SKM-1 (cell line): ENCODE measurements at regions not wholly inside any gene's neighbourhood (a gene's known extent, or its start where the extent isn't known, plus 50 kb on each side); places are given as distances from the start of the nearest gene placed in this dataset.
"Not testable (repeated sequence)": the region's sequence is repeated elsewhere in the genome, so short reads cannot be mapped to it uniquely, and the experiment has no call there.

Experiments used
- DNase-seq: peaks from one replicate; lab custom pipeline; 2025; ENCODE audit not compliant: unreplicated experiment; lab: John Stamatoyannopoulos, UW

DNA sequence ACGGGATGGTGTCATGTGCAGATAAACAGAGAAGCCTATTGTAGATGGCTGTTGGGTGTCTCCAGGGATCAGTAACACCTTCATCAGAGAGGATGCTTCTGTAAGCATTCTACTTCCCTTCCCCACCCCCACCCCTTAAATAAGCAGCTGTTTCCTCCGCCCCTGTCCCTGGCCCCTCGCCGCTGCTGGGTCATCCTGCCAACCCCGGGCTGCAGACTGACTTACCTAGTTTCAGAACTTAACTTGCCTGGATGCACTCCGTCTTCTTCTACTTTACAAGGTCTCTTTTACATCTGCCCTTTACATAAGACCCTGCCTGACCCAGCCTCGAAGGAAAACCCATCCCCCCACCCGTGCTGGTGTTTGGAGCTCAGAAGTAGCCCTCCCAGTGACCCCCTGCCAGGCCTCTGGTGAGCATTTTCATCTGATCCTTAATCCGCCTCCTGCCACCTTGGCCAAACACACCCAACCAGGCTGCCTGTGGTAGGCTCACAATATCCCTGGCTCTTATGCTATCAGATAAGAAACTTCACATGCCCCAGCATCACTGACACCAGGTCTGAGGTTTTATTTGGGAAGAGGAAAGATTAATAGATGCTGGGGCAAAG is 103.0 kb upstream of the HES1 start:
- DNase-seq: no peak

DNA sequence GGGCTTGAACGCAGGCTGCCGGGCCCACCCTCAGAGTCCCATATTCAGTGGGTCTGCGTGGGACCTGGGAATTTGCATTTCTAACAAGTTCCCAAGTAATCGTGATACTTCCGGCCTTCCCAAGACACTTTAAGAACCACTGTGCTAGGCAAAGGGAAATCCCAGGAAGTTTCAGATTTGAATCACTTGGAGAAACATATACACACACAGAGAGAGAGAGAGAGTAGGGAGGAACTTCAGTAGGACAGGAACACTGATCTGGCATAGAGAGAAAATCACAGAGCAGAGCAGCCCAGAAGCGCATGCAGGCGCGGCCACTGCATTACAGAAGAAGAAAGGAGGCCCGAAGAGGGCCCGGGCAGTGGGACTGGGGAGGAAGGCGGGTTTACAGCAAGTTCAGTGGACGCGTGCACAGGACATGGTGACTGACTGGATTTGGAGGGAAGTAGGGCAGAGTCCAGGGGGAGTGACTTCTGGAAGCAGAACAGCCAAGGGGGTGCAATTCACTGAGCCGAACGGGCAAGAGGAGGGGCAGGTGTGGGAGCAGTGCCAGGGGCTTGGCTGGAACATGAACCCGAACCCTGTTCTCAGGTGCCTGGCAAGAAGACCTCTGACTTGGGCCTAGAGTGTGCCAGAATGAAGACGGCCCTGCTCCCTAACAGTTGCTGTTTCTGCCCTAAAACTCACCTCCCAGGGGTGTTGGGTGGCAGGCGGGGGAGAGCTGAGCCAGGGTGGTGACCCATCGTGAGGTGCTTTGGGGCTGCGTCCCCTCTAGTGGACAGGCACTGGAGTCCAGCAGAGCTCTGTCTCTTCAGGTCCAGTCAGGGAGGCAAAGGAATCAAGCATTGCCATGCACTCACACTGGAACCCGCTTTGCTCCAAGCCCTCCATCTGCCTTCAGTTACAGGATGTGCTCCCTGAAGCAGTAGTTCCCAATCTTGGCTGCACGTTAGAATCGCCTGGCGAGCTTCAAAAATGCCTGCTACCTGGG is 101.3 kb upstream of the HES1 start:
- DNase-seq: no peak

DNA sequence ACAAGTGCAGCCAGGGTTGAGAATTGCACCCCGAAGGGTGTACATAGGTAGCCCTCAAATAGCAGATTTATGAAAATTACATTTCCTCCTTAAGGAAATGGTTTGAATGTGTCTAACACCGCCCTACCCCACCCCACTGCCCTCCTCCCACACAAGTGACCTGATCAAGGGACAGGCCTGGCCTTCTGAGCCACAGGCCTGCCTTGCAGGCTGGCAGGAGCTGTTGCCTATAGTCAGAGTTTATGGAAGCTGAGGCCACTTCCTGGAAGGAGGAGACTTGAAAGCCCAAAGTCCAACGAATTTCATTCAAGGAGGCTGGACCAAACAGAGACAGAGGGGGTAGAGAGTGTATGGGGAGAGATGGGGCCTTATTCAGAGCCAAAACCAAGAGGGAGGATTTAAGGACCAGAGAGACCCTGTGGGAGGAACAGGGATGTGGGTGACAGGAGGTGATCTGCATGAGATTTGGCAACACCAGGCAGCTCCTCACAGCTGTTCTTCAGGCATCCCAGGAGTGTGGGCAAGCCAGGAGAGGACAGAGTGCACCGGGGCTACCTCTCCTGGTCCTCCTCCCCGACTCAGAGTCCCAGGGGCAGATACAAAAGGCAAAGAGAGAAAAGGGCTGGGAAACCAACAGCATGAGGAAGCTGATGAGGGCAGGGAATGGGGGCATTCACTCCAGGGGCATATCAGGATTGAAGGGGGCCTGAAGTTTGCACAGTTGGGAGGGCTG is 100.4 kb upstream of the HES1 start:
- DNase-seq: no peak

DNA sequence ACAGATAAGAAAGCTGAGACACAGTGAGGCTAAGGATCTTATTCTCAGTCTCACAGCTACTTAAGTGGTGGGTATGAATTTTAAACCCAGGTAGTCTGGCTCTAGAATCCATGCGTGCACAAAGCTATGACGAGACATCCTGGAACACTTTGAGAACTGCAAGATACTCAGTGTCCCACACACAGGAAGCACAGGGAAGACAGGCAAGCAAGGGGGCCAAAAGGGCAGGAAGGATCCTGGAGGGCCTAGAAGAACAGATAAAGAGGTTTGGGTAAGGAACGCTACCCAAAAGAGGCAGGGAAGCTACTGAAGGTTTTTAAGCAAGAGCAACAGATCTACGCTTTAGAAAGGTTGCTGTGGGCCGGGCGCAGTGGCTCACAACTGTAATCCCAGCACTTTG is 99.1 kb upstream of the HES1 start:
- no peak for DNase-seq

DNA sequence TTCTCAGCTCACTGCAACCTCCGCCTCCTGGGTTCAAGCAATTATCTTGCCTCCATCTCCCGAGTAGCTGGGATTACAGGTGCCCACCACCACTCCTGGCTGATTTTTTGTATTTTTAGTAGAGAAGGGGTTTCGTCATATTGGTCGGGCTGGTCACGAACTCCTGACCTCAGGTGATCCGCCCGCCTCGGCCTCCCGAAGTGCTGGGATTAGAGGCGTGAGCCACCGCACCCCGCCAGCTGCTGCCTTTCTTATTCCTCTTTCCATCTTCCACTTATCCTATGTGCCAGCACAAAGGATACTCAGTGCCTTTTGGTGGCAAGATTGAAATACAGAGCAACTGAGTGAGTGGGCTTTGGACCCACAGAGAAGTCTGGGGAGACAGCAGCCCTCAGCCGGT is 97.6 kb upstream of the HES1 start:
- DNase-seq: not testable (repeated sequence)

DNA sequence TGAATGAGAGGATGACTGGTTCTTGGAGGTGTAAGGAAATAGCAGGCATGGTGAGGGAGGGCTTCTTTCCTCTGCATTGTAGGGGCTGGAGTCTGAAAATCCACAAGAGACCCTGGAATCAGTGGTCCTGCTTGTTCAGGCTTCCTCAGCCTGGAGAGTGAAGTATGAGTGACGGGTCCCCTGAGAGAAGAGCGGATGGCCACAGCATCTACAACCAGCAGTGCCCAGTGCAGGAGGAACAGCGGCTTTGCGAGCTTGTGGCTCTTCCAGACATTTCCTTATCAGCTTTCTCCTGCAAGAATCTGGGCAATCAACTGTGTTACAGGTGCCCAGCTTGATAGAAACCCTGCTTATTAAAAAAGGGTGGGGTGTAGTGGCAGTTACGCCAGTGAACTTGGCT is 97.0 kb upstream of the HES1 start:
- no peak for DNase-seq

DNA sequence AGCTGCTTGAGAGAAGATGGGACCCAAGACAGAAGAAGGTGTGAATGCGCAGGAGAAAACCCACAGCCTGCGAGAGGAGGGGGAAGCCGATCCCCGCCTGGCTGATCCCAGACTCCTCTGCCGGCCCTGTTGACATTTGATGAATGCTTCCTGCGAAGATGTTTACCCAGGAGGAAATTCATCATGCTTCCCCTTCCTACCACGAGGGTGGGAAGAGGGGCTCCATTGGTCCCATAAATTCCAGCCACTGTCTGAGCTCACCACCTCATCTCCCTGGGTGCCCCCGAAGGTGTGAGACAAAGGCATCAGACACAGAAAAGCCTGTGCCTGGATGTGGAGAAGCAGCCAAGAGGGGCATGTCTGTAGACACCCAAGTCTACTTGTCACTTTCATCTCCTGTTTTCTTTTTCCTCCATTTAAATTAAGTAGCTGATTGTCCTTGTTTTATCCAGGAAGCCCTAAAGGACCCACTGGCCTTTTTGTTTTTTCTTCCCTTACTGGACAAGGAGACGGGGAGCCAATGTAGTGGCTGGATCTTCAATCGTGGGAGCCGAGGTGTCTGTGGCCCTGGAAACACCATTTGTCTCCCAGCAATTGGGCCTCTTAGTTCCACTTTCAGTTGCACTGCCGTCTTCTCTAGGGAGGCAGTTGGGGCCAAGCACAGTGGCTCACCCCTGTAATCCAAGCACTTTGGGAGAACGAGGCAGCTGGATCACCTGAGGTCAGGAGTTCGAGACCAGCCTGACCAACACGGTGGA is 95.3 kb upstream of the HES1 start:
- no peak for DNase-seq

DNA sequence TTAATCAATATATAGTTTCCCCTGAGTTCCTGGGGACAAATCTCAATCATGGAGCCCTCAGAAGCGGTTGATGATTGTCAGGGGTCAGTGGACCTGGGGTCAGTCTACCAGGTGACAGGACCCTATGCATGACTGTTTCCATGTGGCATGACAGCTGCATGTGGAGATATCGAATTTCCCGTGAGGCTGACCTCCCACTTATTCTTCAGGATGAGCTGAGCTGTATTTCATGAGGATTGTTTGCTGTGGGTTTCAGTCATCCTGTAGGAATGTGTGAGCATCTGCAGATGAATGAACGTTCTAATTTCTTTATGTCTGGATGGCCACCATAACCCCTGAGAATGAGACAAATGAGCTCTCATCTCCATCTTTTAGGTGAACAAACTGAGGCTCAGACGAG is 93.0 kb upstream of the HES1 start:
- DNase-seq: no peak

DNA sequence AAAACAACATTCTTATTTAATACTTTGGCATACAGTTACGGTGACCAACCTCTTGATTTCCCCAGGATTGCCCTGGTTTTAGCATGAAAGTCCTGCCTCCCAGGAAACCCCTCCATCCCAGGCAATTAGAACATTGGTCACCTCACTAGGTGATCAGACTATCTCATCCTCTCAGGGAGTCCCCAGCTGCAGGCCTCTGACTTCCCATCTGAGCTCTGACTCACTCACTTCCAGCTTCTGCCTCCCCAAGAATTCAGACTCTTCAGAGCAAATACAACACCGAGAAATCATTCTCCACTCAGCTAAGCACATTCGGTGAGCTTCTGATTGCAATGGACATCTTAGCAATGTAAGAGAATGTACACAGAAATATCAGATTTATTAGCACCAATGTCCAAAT is 92.4 kb upstream of the HES1 start:
- no peak for DNase-seq

DNA sequence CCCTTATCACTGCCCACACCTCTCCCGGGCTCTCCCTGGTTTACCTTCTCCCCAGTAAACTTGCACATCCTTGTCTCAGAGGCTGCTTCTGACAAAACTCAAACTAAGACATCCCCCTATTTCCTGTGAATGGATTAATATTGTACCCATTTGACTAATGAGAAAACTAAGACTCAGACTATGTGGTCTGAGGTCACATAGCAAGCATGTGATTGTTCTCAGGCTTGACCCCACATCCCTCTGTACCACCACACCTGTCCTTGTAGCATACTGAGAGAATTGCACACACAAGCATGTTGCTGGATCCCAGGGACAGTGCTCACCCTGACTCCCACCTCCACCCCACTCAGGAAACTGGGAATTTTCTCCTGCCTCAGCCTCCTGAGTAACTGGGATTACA is 90.7 kb upstream of the HES1 start:
- no peak for DNase-seq

DNA sequence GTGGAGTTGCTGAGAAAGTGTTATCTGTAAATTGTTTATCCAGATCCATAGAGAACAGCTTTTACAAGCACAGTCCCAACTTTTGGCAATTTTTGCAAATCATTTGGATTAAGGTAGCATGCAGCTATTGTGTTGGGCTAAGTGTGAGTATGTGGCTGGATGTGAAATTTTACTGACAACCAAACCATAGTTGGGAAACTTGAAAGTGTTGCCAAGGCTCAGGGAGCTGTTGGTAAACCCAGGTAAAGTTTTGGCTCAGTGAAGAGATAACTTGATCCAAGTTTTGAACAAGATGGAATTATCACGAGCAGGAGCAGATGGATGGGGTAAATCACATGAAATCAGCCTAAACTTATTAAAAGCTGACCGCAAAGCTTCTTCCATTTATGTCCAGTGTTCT is 90.0 kb upstream of the HES1 start:
- DNase-seq: no peak

DNA sequence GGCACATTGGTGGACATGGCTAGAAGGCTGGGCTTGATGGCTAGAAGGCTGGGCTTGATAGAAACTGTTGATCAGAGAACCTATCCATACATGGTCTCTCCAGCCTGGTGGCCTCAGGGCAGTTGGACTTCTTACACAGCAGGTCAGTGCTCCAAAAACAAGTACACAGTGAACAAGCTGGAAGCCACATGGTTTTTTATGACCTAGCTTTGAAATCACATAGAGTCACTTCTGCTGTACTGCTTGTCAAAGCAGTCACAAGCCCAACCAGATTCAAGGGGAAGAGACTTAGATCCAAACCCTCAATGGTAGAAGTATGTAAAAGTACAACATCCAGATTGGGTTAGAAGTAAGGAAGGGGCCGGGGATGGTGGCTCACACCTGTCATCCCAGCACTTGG is 89.4 kb upstream of the HES1 start:
- no peak for DNase-seq

DNA sequence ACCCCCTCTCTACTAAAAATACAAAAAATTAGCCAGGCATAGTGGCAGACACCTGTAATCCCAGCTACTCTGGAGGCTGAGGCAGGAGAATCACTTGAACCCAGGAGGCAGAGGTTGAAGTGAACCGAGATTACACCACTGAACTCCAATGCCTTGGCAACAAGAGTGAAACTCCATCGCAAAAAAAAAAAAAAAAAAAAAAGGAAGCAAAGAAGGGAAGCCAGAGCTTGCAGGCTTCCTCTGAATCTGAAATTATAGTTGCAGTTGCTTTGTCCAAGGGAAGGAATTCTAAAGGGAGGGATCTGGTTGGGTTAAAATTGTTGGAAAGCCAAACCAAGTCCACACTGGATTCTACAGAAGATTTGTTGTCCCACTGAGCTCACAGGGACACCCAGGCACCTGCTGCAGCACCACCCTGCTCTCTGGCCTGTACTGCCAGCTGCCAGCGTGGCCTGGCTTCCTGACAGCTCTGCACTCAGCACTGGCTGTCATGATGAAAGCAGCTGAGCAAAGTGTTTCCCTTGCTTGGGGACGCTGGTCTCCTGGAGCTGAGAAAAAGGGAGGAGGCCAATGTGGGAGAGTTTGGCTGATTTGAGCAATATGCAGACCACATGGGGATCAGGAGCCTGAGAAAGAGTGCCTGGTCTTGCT is 88.8 kb upstream of the HES1 start:
- DNase-seq: no peak

DNA sequence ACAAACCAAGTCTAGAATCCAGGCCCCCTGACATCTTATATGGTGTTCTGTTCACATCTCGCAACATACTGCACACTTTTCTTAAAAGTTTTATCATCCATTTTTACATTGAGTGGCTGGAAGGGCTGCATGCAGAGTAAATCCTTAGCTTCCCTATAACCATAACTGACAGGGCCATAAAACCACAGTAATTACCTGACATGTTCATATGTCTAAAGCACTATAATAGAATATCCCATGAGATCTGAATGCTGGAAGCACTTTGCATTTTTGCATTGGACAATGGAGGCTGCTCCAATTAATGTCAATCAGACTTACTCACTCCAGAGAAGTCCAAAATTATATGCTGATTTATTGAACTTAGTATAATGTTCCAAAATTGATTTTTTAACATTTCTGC is 86.6 kb upstream of the HES1 start:
- no peak for DNase-seq

DNA sequence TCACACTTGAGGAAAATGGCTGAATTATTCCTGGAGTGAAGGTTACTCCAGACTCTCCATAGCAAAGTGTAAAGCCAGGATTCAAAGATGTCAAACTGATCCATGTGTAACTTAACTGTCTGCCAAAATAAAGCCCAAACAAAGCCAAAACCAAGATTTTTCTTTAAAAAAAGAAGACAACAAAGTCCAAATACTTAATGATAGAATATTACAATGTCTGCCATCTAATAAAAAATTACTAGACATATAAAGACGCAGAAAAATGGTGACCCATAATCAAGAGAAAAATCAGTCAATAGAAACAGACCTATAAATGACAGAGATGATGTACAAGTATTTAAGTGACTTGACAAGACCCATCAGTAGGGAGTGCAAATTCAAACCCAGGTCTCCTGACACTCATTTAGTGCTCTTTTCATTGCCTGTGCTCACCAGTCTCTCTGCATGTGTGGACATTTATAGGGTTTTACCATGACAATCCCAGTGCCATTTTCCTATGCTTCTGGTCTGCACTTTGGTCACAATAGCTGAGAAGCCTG is 85.1 kb upstream of the HES1 start:
- DNase-seq: no peak

DNA sequence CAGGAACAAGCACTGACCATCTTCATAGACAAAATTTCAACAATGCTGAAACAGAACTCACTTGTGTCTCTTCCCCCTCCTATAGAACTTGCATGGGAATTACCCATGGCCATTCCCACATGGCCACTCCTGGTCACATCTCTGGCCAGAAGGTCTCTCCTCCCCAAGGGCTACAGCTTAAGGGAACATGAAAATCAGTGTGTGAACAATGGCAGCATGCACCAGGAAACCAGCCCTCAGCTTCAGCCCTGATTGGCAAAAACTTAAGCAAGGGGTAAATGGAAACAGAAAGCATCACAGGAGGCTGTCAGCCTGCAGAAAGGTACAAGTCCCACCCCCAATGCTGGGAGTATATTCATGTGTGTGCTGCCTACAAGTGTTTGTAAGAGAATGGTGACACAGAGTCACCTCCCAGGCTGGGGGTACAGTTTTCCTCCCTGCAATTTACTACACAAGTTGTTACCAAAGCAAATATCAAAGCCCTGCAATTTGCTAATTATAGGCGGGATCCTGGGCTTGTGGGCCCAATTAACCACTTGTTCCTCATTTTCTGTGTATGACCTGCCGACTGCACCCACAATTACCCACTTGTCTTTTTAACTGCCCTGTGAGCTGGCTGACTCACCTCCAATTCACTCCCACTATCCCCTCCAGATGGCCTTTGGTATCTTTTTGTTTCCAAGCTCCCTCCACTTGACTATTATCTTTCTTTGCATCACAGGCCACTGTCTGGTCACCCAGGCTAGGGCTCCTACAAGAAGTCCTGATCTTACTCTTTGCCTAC is 84.4 kb upstream of the HES1 start:
- DNase-seq: no peak

DNA sequence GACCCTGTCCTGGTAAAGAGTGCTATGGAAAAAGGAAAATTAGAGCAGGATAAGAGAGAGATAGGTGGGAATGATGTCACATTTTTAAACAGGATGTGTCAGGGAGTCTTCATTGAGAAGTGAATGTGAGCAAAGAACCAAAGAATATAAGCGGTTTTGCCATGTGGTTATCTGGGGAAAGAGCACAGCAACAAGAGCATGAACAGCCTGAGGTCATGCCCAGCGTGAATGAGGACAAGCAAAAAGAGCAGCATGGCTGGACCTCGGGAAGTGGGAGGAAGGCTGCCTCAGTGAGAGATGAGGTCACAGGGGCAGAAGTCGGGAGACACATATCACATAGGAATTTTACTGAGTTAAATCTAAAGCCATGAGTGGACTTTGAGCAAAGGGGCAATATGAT is 82.8 kb upstream of the HES1 start:
- no peak for DNase-seq

DNA sequence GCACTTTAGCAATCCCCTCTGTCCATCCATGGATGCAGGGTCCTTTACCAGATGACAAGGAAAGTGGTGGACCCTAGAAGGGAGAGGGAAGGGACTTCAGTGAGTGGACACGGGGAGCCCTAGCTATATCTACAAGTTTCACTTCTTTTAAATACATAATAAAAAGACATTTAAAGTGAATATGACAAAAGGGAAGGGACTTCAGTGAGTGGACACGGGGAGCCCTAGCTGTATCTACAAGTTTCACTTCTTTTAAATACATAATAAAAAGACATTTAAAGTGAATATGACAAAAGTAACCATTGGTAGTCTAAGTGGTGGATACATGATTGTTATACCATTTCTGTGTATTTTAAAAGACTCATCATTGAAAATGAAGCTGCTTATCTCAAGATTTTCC is 81.9 kb upstream of the HES1 start:
- no peak for DNase-seq

DNA sequence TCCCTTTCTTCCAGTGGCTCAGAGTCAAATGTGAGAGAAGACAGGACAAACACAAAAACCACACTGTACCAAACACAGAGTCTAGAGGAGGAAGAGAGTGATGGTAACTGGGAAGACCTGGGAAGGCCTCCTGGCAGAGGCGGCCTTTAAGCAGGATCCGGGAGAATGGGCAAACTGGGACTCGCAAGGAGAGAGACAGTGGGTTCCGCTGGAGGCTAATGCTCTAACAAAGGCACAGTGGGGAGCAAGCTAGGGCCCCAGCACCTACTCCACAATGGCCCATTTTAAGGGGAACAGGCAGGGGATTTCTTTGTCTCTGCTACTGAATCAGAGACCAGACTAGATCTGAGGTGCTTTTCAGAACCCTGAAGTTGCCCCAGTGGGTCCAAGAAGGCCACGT is 81.4 kb upstream of the HES1 start:
- no peak for DNase-seq

DNA sequence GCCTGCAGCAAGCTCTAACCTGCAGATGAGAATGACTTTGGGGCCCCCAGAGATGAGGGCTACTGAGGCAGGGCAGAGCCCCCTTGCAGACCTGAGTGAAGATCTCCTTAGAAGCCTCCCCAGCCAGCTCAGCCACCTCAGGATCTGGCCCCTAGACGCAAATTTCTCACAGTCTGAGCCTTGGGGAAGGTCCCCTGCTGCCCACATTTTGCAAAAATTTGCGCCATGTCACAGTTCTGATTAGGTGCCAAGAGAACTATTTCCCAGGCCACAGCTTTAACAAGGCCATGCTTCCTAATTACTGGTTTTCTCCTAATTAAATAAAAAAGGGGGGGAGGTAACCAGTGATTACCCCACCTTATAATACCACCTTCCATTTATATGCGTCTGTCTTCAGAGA is 81.0 kb upstream of the HES1 start:
- no peak for DNase-seq
